LoVo (cell line): ENCODE measurements at regions not wholly inside any gene's neighbourhood (a gene's known extent, or its start where the extent isn't known, plus 50 kb on each side); places are given as distances from the start of the nearest gene placed in this dataset.

Source experiments
- DNase-seq: peaks from one replicate; pipeline ENCODE4 v3.0.0-alpha.2; 2016; ENCODE audit warnings: low spot score

DNA sequence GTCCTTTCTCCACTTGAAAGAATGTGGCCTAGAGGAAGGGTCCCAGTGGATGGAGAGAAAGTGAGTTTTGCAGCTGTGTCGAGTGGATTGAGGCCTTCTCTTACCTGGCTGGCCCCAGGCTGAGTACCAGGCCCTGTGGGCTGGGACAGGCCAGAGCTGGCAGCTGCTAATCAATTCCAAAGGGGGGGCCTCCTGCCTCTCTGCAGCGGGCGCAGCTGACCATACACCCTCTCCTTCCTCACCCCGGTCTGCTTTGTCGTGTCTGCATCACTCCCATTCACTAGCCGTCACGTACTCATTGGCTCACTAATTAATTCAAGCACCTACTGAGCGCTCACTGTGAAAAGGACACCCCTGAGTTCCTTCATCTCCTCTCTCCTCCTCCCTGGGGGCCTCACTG, 58.4 kb upstream of the PITX1 start:
- DNase-seq: no peak

GRCh38 chr5:135091286-135091685, 57.3 kb upstream of the PITX1 start:
- DNase-seq: no peak

DNA sequence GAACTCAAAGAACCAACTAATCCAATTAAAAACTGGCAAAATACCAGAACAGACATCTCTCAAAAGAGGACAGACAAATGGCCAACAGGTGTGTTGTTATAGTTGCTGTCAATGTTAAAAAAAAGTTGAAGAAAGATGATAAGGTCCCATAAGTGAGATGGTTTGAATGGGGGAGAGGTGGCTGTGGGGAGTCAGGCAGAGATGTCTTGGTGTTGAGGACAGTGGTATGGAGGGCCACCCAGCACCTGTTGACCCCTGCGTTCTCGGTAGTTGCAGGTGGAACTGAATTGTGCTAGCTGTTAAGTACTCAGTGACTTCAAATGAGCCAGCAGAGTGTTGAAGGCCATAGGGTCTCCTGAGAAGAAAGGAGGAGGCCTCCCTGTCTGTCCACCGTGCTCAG, 55.9 kb upstream of the PITX1 start:
- DNase-seq: no peak

DNA sequence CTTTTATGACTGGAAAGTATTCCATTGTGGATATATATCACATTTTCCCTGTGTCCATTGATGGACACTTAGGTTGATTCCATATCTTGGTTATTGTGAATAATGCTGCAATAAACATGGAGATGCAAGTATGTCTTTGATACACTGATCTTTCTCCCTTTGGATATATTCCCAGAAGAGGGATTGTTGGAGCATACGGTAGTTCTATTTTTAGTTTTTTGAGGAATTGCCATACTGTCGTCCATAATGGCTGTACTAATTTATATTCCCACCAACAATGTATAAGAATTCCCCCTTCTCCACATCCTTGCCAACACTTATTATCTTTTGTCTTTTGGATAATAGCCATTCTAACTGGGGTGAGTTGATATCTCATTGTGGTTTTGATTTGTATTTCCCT, 54.9 kb upstream of the PITX1 start:
- DNase-seq: no peak

- no peak for DNase-seq
Observed at GRCh38 chr5:135087950-135088349, 53.9 kb upstream of the PITX1 start.

DNA sequence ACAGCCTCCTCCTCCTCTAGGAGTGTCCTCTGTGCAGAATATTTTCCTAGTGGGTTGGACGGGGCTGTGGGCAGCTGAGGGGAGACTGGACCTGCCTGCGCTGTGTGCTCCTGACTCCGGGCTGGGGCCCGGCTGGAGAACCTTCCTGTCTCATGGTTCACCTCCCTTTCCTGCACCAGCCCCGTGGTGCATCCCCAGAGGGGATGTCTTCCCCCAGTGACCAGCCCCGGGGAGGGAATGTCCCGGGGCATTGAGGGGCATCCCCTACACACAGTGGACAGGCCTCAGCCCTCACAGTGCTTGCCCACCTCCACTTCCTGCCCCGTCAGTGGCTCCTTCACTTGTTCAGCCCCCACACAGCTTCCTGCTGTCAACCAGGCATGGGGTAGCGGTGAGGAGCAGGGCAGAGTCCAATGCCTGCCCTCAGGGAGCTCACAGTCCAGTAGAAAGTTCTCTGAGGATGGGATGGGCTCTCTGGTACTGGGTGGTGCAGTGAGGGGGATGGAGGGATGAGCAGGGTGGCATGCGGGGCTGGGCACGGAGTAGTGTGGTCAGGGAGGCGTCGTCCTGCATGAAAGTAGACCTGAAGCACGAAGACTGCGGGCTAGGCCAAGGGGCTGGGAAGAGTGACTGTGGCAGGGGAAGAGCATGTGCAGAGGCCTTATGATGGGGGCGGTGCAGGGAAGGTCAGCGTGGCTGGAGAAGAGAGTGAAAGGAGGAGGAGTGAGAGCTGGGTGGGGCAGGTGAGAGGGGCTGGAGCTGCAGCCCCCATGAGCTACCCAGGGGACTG, 52.1 kb upstream of the PITX1 start:
- DNase-seq: no peak

GRCh38 chr5:135085133-135085935, 51.3 kb upstream of the PITX1 start:
- DNase-seq: peak; percentile 40
